MM.1S (cell line): ENCODE measurements at regions not wholly inside any gene's neighbourhood (a gene's known extent, or its start where the extent isn't known, plus 50 kb on each side); places are given as distances from the start of the nearest gene placed in this dataset.

Experiments
- DNase-seq: peaks from one replicate; pipeline ENCODE4 v3.0.0-alpha.2; 2015
- H2AFZ ChIP-seq: fragments of 300-600 bp; sonication (generic); 2 replicates; pipeline ENCODE4 v1.6.0; 2016; ENCODE audit warnings: antibody characterized with exemption, low read length
- H3F3A ChIP-seq: fragments of 300-600 bp; sonication (generic); 2 replicates; pipeline ENCODE4 v1.6.1; 2016; ENCODE audit warnings: mild to moderate bottlenecking, antibody characterized with exemption, low read length, moderate library complexity, mixed read lengths; ENCODE audit not compliant: insufficient read depth
- H3K27ac ChIP-seq: fragments of 300-600 bp; sonication (generic); 2 replicates; pipeline ENCODE4 v1.5.1; 2016; ENCODE audit warnings: mild to moderate bottlenecking, low read length
- H3K27me3 ChIP-seq: fragments of 300-600 bp; sonication (generic); replicated peaks from 2 replicates; pipeline ENCODE4 v1.6.0; 2016; ENCODE audit warnings: low read length; ENCODE audit not compliant: insufficient read depth
- H3K36me3 ChIP-seq: fragments of 300-600 bp; sonication (generic); replicated peaks from 2 replicates; pipeline ENCODE4 v1.6.1; 2016; ENCODE audit warnings: mild to moderate bottlenecking, low read length, mixed read lengths; ENCODE audit not compliant: insufficient read depth
- H3K4me1 ChIP-seq: fragments of 300-600 bp; sonication (generic); 2 replicates; pipeline ENCODE4 v1.6.1; 2016; ENCODE audit warnings: low read length, mixed read lengths
- H3K4me2 ChIP-seq: fragments of 300-600 bp; sonication (generic); 2 replicates; pipeline ENCODE4 v1.6.0; 2016; ENCODE audit warnings: low read depth, low read length
- H3K4me3 ChIP-seq: fragments of 300-600 bp; sonication (generic); 2 replicates; pipeline ENCODE4 v1.5.1; 2016; ENCODE audit warnings: low read length, mixed read lengths
- H3K79me2 ChIP-seq: fragments of 300-600 bp; sonication (generic); 2 replicates; pipeline ENCODE4 v1.6.1; 2016; ENCODE audit warnings: mixed run types, low read length, mixed read lengths
- H3K9ac ChIP-seq: fragments of 300-600 bp; sonication (generic); 2 replicates; pipeline ENCODE4 v1.6.1; 2016; ENCODE audit warnings: low read length, mixed read lengths
- H3K9me2 ChIP-seq: fragments of 300-600 bp; sonication (generic); replicated peaks from 2 replicates; pipeline ENCODE4 v1.6.1; 2016; ENCODE audit warnings: mild to moderate bottlenecking, low read length, mixed read lengths; ENCODE audit not compliant: insufficient read depth
- H3K9me3 ChIP-seq: fragments of 300-600 bp; sonication (generic); replicated peaks from 2 replicates; pipeline ENCODE4 v1.6.1; 2016; ENCODE audit warnings: mild to moderate bottlenecking, low read length, mixed read lengths; ENCODE audit not compliant: insufficient read depth
- H4K20me1 ChIP-seq: fragments of 300-600 bp; sonication (generic); 2 replicates; pipeline ENCODE4 v1.6.1; 2016; ENCODE audit warnings: mild to moderate bottlenecking, low read length, moderate library complexity, mixed read lengths; ENCODE audit not compliant: insufficient read depth
- EZH2 ChIP-seq: fragments of 300-600 bp; sonication (generic); optimal IDR thresholded peaks from 2 replicates; pipeline ENCODE3; 2017; ENCODE audit warnings: low read depth, mild to moderate bottlenecking, antibody characterized with exemption, low read length, mixed read lengths
- EZH2phosphoT487 ChIP-seq: fragments of 300-600 bp; sonication (generic); IDR thresholded peaks from 2 replicates; pipeline ENCODE4 v1.6.1; 2018; ENCODE audit warnings: antibody characterized with exemption, low read length
- TF ChIP-seq, protein P1 (sequence below): fragments of 300-600 bp; sonication (generic); IDR thresholded peaks from 2 replicates; pipeline ENCODE4 v1.5.1; 2016; ENCODE audit warnings: antibody characterized with exemption, low read length, mixed read lengths

GRCh38 chr7:49721441-49721840 lies 52.0 kb upstream of the VWC2 start:
- H3F3A ChIP-seq: no peaks in the 10 kb centered on the region
- H2AFZ ChIP-seq: no peak overlapping the region
- no peak overlapping the region for H3K27ac ChIP-seq
- no peak overlapping the region for H3K9ac ChIP-seq
- no peak for DNase-seq
- no peak for TF ChIP-seq EZH2phosphoT487
- TF ChIP-seq, protein P1, sequence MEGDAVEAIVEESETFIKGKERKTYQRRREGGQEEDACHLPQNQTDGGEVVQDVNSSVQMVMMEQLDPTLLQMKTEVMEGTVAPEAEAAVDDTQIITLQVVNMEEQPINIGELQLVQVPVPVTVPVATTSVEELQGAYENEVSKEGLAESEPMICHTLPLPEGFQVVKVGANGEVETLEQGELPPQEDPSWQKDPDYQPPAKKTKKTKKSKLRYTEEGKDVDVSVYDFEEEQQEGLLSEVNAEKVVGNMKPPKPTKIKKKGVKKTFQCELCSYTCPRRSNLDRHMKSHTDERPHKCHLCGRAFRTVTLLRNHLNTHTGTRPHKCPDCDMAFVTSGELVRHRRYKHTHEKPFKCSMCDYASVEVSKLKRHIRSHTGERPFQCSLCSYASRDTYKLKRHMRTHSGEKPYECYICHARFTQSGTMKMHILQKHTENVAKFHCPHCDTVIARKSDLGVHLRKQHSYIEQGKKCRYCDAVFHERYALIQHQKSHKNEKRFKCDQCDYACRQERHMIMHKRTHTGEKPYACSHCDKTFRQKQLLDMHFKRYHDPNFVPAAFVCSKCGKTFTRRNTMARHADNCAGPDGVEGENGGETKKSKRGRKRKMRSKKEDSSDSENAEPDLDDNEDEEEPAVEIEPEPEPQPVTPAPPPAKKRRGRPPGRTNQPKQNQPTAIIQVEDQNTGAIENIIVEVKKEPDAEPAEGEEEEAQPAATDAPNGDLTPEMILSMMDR: no peak
- no peak for TF ChIP-seq EZH2
- no peaks in the 10 kb centered on the region for H3K4me1 ChIP-seq
- H3K27me3 ChIP-seq: no peaks in the 10 kb centered on the region
- no peaks in the 10 kb centered on the region for H3K9me3 ChIP-seq
- no peak overlapping the region for H3K4me3 ChIP-seq
- no peaks in the 10 kb centered on the region for H3K9me2 ChIP-seq
- no peak overlapping the region for H3K4me2 ChIP-seq
- H3K79me2 ChIP-seq: no peaks in the 10 kb centered on the region
- no peaks in the 10 kb centered on the region for H4K20me1 ChIP-seq
- H3K36me3 ChIP-seq: no peaks in the 10 kb centered on the region
